Endothelial cell of umbilical vein (primary cell): ENCODE measurements at regions not wholly inside any gene's neighbourhood (a gene's known extent, or its start where the extent isn't known, plus 50 kb on each side); places are given as distances from the start of the nearest gene placed in this dataset.

Experiments
- BruUV-seq: library from RNA; stranded (reverse); fragments of 400-500 nt; replicated peaks from 2 replicates; lab custom pipeline; 2021; lab: Mats Ljungman, UMichigan
- CTCF ChIA-PET: fragments of 300-600, 350-600 bp; sonication (Branson Sonifier 250); formaldehyde crosslinking; loops from one replicate; lab custom pipeline; 2021; ENCODE audit warnings: antibody characterized with exemption, inconsistent platforms; lab: Charles Lee
- POLR2A ChIA-PET: fragments of 300-600, 350-600 bp; sonication (Branson Sonifier 250); formaldehyde crosslinking; loops from one replicate; lab custom pipeline; 2021; ENCODE audit warnings: antibody characterized with exemption, inconsistent platforms; lab: Charles Lee
- DNase-seq: peaks from one replicate; pipeline ENCODE4 v3.0.0-alpha.2; 2011; ENCODE audit warnings: low read depth, low spot score
- FAIRE-seq: peaks from 2 replicates; lab custom pipeline; 2011; peaks lifted over from hg19 to GRCh38; lab: Jason Lieb, UNC
- H2AFZ ChIP-seq: 2 replicates; pipeline ENCODE4 v1.6.0; 2012; ENCODE audit warnings: low read depth, low read length, control low read depth, inconsistent platforms
- H3K27ac ChIP-seq: 2 replicates; pipeline ENCODE4 v1.5.1; 2011; ENCODE audit warnings: low read depth, mild to moderate bottlenecking, control low read depth, low read length, moderate library complexity; ENCODE audit not compliant: insufficient read depth
- H3K27me3 ChIP-seq, 2 experiments: 2 replicates each; pipeline versions ENCODE4 v1.6.0 to v1.6.1; 2011; ENCODE audit warnings: low read length in 2 of 2, mixed read lengths in 1 of 2; ENCODE audit not compliant: control insufficient read depth in 2 of 2, insufficient read depth in 2 of 2
- H3K36me3 ChIP-seq, 2 experiments: 2 replicates in 1 of 2; 3 replicates in 1 of 2; pipeline ENCODE4 v1.5.1; 2011; ENCODE audit warnings: low read length in 2 of 2, mild to moderate bottlenecking in 1 of 2, moderate library complexity in 1 of 2; ENCODE audit not compliant: control insufficient read depth in 2 of 2, insufficient read depth in 2 of 2; ENCODE audit errors: extremely low read depth in 1 of 2
- H3K4me1 ChIP-seq: 3 replicates; pipeline ENCODE4 v1.5.1; 2011; ENCODE audit warnings: mild to moderate bottlenecking, low read length; ENCODE audit not compliant: control insufficient read depth, insufficient read depth; ENCODE audit errors: extremely low read depth
- H3K4me2 ChIP-seq: 2 replicates; pipeline ENCODE4 v1.6.1; 2011; ENCODE audit warnings: low read length, control low read depth, mixed read lengths; ENCODE audit not compliant: insufficient read depth
- H3K4me3 ChIP-seq, 3 experiments: fragments of 200-600 bp in 1 of 3; sonication (generic), shearing (Covaris generic) in 1 of 3; replicated peaks in 1 of 3; 2 replicates each; pipeline ENCODE4 v1.5.1; 2011 to 2016; ENCODE audit warnings: control low read depth in 3 of 3, low read length in 3 of 3, mild to moderate bottlenecking in 2 of 3, inconsistent platforms in 1 of 3, low read depth in 1 of 3, moderate library complexity in 1 of 3; ENCODE audit not compliant: insufficient read depth in 1 of 3
- H3K79me2 ChIP-seq: 2 replicates; pipeline ENCODE4 v1.6.0; 2012; ENCODE audit warnings: low read length, inconsistent platforms; ENCODE audit not compliant: control insufficient read depth, insufficient read depth
- H3K9ac ChIP-seq: replicated peaks from 2 replicates; pipeline ENCODE3; 2011; ENCODE audit warnings: low read length, control low read depth; ENCODE audit not compliant: insufficient read depth; ENCODE audit errors: extremely low read depth
- H3K9me1 ChIP-seq: replicated peaks from 3 replicates; pipeline ENCODE4 v1.6.0; 2011; ENCODE audit warnings: mild to moderate bottlenecking, low read length; ENCODE audit not compliant: control insufficient read depth, insufficient read depth; ENCODE audit errors: extremely low read depth
- H3K9me3 ChIP-seq: replicated peaks from 2 replicates; pipeline ENCODE4 v1.5.1; 2012; ENCODE audit warnings: low read length, inconsistent platforms; ENCODE audit not compliant: control insufficient read depth, insufficient read depth
- H4K20me1 ChIP-seq: replicated peaks from 2 replicates; pipeline ENCODE3; 2011; ENCODE audit warnings: mild to moderate bottlenecking, low read length; ENCODE audit not compliant: control insufficient read depth, insufficient read depth; ENCODE audit errors: extremely low read depth
- EZH2 ChIP-seq: IDR thresholded peaks from 2 replicates; pipeline ENCODE4 v1.6.1; 2012; ENCODE audit warnings: borderline replicate concordance, low read depth, mild to moderate bottlenecking, moderate library complexity, low read length, inconsistent platforms; ENCODE audit not compliant: severe bottlenecking
- FOS ChIP-seq: IDR thresholded peaks from 2 replicates; pipeline ENCODE4 v1.6.1; 2011; ENCODE audit warnings: mild to moderate bottlenecking, low read length, moderate library complexity, borderline replicate concordance; ENCODE audit not compliant: insufficient read depth
- GATA2 ChIP-seq: IDR thresholded peaks from 2 replicates; pipeline ENCODE4 v1.7.0; 2011; ENCODE audit warnings: low read depth, mild to moderate bottlenecking, moderate library complexity, mixed read lengths, low read length; ENCODE audit not compliant: insufficient read length, insufficient read depth
- JUN ChIP-seq: IDR thresholded peaks from 2 replicates; pipeline ENCODE4 v1.6.1; 2011; ENCODE audit warnings: borderline replicate concordance, low read depth; ENCODE audit not compliant: insufficient read length, insufficient read depth
- MYC ChIP-seq: IDR thresholded peaks from one replicate; pipeline ENCODE4 v1.6.1; 2011; ENCODE audit warnings: mild to moderate bottlenecking, low read depth, low read length
- POLR2A ChIP-seq: IDR thresholded peaks from 2 replicates; pipeline ENCODE4 v1.6.1; 2012; ENCODE audit warnings: low read depth, mild to moderate bottlenecking, control low read depth, low read length
- POLR2AphosphoS5 ChIP-seq: IDR thresholded peaks from 2 replicates; pipeline ENCODE4 v1.6.1; 2012; ENCODE audit warnings: low read depth, mild to moderate bottlenecking, control low read depth, low read length, moderate library complexity; ENCODE audit not compliant: insufficient read depth
- dilution Hi-C: fragments of 300-500 bp; cut with MboI; formaldehyde crosslinking; loops from one replicate; pipeline ENCODE4 v1.15.0; 2019; ENCODE audit warnings: low sequenced_read_pairs; ENCODE audit not compliant: extremely low pct_ligation_motif_present
- intact Hi-C: fragments of 100-400 bp; cut with micrococcal nuclease; formaldehyde crosslinking; loops from one replicate; pipeline ENCODE4 v1.10.0; 2022
- TF ChIP-seq, protein P1 (sequence below): IDR thresholded peaks from 2 replicates; pipeline ENCODE4 v1.6.1; 2011; ENCODE audit not compliant: insufficient read depth, insufficient read length
- TF ChIP-seq, protein P2 (sequence below), 2 donors: IDR thresholded peaks; 1 replicate in 1 of 2; 2 replicates in 1 of 2; pipeline ENCODE4 v1.5.1; 2011; ENCODE audit warnings: low read length in 2 of 2, mild to moderate bottlenecking in 2 of 2, moderate library complexity in 2 of 2, control low read depth in 1 of 2, inconsistent platforms in 1 of 2, low read depth in 1 of 2; ENCODE audit not compliant: insufficient read depth in 1 of 2; ENCODE audit errors: extremely low read depth in 1 of 2

DNA sequence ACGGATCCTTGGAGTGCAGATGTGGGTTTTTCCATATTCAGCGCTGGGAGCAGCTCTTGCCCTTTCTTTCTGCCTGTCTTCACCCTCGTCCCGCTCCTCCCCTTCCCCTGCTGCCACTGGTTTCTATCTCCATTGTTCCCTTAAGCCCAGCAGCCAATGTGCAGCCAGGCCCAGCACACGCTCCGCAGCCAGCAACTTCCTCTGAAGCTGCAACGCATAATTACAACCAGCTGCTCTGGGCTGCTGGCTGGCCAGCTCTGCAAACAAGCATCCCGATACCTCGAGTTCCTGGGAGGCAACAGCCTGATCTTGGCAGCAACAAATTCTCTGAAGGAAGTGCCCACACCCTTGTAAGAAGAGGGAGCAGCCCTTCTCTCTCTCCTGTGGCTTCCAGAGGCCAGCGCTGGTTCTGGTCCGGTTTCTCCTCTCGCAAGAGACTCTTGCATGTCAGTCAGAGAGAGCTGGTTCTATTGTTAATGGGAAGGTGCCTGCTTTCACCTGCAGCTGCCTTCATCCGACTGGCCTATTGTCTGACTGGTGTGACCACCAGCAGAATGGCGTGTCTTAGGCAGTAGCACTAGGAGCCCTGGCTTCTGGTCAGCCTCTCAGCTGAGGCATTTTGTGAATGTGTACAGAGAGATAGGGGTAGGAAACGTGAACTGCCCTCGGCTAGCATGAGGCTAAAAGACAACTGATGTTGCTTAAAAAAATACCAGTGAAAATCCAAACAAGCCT, 83.8 kb upstream of the MAML3 start:
- BruUV-seq: no TSS peak
- DNase-seq: peak; percentile 89
- Histone ChIP-seq H4K20me1 (no peaks in the 10 kb centered on the region), H3K9ac (no peak overlapping the region), H2AFZ (peak overlapping the region; percentile 48), H3K27me3 (no peaks in the 10 kb centered on the region), H3K4me3 (no peak overlapping the region), H3K4me2 (peak overlapping the region; percentile 15), H3K79me2 (no peaks in the 10 kb centered on the region), H3K27ac (peak overlapping the region; percentile 30), H3K4me1 (peaks cover 36% of the 10 kb centered on the region), H3K9me3 (no peaks in the 10 kb centered on the region), H3K9me1 (no peaks in the 10 kb centered on the region), H3K36me3 (no peaks in the 10 kb centered on the region)
- dilution Hi-C loops: no loop called here
- POLR2A ChIA-PET: interaction anchor here (0.5 to 1.8 kb wide), 5 partner anchors 14 to 147 kb away, joined by 3 to 6 read pairs (median 4); partner anchors contain the start of gene MAML3
- FAIRE-seq: peak; percentile 93
- TF ChIP-seq, protein P1, sequence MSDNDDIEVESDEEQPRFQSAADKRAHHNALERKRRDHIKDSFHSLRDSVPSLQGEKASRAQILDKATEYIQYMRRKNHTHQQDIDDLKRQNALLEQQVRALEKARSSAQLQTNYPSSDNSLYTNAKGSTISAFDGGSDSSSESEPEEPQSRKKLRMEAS: peak; percentile 17
- TF ChIP-seq FOS: no peak
- peak; percentile 35 for TF ChIP-seq POLR2AphosphoS5
- intact Hi-C loops: loop anchor here (1.0 to 5.0 kb wide), 4 partner anchors 14 to 145 kb away; partner anchors contain the start of gene MAML3
- CTCF ChIA-PET: interaction anchor here (0.8 to 2.9 kb wide), 14 partner anchors 11 to 580 kb away, joined by 3 to 11 read pairs (median 5); partner anchors contain the start of gene MAML3

DNA sequence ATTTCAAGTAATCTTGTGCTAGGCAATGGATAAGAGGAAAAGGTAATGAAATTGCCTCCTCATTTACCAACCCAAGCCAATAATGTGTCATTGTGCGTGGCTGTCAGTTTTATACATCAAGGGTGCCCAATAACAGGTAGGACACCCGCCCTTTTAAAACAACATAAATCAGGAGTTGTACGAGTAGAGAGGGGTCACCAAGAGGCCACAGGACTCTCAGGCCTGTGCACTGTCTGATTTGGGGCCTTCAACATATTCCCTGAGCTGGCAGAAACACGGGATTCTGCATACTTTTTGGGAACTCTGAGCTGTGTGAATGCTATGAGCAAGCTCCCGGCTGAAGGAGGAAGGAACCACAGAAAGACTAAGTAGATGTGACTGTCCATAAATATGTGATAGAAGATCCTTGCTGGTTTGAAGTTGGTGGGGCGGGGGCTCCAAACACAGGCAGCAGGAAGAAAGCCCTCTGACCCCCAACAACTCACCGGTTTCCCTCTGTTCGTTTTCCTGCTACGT, 82.7 kb upstream of the MAML3 start:
- H3K36me3 ChIP-seq: no peaks in the 10 kb centered on the region
- TF ChIP-seq JUN (no peak), POLR2AphosphoS5 (no peak), POLR2A (no peak), GATA2 (no peak), EZH2 (no peak), FOS (no peak), MYC (no peak)
- TF ChIP-seq, protein P2, sequence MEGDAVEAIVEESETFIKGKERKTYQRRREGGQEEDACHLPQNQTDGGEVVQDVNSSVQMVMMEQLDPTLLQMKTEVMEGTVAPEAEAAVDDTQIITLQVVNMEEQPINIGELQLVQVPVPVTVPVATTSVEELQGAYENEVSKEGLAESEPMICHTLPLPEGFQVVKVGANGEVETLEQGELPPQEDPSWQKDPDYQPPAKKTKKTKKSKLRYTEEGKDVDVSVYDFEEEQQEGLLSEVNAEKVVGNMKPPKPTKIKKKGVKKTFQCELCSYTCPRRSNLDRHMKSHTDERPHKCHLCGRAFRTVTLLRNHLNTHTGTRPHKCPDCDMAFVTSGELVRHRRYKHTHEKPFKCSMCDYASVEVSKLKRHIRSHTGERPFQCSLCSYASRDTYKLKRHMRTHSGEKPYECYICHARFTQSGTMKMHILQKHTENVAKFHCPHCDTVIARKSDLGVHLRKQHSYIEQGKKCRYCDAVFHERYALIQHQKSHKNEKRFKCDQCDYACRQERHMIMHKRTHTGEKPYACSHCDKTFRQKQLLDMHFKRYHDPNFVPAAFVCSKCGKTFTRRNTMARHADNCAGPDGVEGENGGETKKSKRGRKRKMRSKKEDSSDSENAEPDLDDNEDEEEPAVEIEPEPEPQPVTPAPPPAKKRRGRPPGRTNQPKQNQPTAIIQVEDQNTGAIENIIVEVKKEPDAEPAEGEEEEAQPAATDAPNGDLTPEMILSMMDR (IDR thresholded peaks at IDR 0.05; ENCODE audit: extremely low read depth in 1 of 2, insufficient read depth in 1 of 2, low read depth in 1 of 2, low read length in 2 of 2): no peak
- TF ChIP-seq, protein P1: no peak
- FAIRE-seq (no peak), DNase-seq (no peak)
- H3K27me3 ChIP-seq: no peaks in the 10 kb centered on the region
- no peaks in the 10 kb centered on the region for H3K9me3 ChIP-seq
- no peaks in the 10 kb centered on the region for H3K9me1 ChIP-seq
- H4K20me1 ChIP-seq: no peaks in the 10 kb centered on the region
- dilution Hi-C loops: no loop called here
- H3K4me3 ChIP-seq: no peak overlapping the region
- H3K27ac ChIP-seq: no peak overlapping the region
- H3K4me2 ChIP-seq: no peak overlapping the region
- no peak overlapping the region for H3K9ac ChIP-seq
- ChIA-PET POLR2A (interaction anchor here (1.8 kb wide), 1 partner anchor 83 kb away, joined by 4 read pairs; the partner anchor contains the start of gene MAML3), CTCF (interaction anchor here (0.9 to 2.9 kb wide), 9 partner anchors 10 to 579 kb away, joined by 3 to 11 read pairs (median 5); no protein-coding TSS in a partner anchor)
- H2AFZ ChIP-seq: no peak overlapping the region
- BruUV-seq: no TSS peak
- peaks cover 29% of the 10 kb centered on the region for H3K4me1 ChIP-seq
- intact Hi-C loops: loop anchor here (1.0 to 5.0 kb wide), 4 partner anchors 15 to 144 kb away; partner anchors contain the start of gene MAML3
- H3K79me2 ChIP-seq: no peaks in the 10 kb centered on the region
